ENCODE measurements at regions not wholly inside any gene's neighbourhood (a gene's known extent, or its start where the extent isn't known, plus 50 kb on each side); places are given as distances from the start of the nearest gene placed in this dataset.
"Not testable (repeated sequence)": the region's sequence is repeated elsewhere in the genome, so short reads cannot be mapped to it uniquely, and the experiment has no call there.

DNA sequence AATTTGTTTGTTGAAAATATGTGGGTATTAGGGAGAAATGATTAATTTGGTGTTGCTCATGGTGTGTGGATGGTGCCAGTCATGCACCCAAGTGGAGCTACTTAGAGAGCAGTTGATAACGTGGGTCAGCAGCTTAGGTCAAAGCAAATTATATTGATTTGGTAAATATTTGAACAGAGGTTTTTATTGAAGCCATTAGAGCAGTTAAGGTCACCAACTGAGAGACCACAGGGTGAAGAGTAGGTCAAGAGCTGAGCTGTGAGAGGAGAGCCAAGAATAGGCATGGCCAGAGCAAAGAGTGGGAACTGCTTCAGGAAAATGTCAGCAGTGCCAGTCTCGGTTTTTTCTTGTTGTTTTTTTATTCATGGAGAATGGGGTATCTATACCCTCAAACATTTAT, 97.9 kb downstream of the TMEM168 start:
- Histone ChIP-seq H2AFZ (ENCODE audit: low read depth, low read length) (no peak overlapping the region), H3K79me2 (ENCODE audit: control insufficient read depth, insufficient read depth, low read length) (no peaks in the 10 kb centered on the region), H3K36me3 (ENCODE audit: control insufficient read depth, insufficient read depth, low read length) (no peaks in the 10 kb centered on the region), H3K27me3 (ENCODE audit: control insufficient read depth in 2 of 2, insufficient read depth in 2 of 2, low read length in 2 of 2) (peaks cover 0 to 12% of the 10 kb centered on the region in 2 experiments; a peak in 2 of 5 replicates), H3K9me3 (replicated peaks; ENCODE audit: control insufficient read depth, insufficient read depth, low read depth, low read length) (no peaks in the 10 kb centered on the region), H4K20me1 (replicated peaks; ENCODE audit: control insufficient read depth, insufficient read depth, low read length) (no peaks in the 10 kb centered on the region), H3K9me1 (ENCODE audit: control insufficient read depth, insufficient read depth, low read length) (no peaks in the 10 kb centered on the region), H3K27ac (ENCODE audit: extremely low read depth, low read depth, low read length) (no peak overlapping the region), H3K4me1 (replicated peaks in 1 of 2; ENCODE audit: control insufficient read depth in 2 of 2, insufficient read depth in 2 of 2, low read length in 2 of 2) (no peaks in the 10 kb centered on the region), H3K4me3 (no peak overlapping the region), H3K4me2 (ENCODE audit: insufficient read depth, low read length) (no peak overlapping the region), H3K9ac (ENCODE audit: insufficient read depth in 1 of 2, low read depth in 2 of 2, low read length in 2 of 2) (no peak overlapping the region)
- in situ Hi-C loops (cut with MboI) (no loop called here), intact Hi-C loops (cut with micrococcal nuclease) (loop anchor here (5.0 kb wide), 1 partner anchor 175 kb away; no protein-coding TSS in a partner anchor)
- DNase-seq (ENCODE audit: extremely low read depth in 1 of 4, low spot score in 3 of 4): no peak
- ChIA-PET POLR2A (no interaction called here), CTCF (ENCODE audit: low intra/inter-chr PET ratio) (no interaction called here)
- BruUV-seq (replicated peaks): no TSS peak
- TF ChIP-seq POLR2G (IDR thresholded peaks at IDR 0.05; ENCODE audit: low read depth, low read length): no peak
- TF ChIP-seq, protein P1, sequence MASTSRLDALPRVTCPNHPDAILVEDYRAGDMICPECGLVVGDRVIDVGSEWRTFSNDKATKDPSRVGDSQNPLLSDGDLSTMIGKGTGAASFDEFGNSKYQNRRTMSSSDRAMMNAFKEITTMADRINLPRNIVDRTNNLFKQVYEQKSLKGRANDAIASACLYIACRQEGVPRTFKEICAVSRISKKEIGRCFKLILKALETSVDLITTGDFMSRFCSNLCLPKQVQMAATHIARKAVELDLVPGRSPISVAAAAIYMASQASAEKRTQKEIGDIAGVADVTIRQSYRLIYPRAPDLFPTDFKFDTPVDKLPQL (IDR thresholded peaks at IDR 0.05; ENCODE audit: extremely low read depth, insufficient read length): no peak
- TF ChIP-seq, protein P2, sequence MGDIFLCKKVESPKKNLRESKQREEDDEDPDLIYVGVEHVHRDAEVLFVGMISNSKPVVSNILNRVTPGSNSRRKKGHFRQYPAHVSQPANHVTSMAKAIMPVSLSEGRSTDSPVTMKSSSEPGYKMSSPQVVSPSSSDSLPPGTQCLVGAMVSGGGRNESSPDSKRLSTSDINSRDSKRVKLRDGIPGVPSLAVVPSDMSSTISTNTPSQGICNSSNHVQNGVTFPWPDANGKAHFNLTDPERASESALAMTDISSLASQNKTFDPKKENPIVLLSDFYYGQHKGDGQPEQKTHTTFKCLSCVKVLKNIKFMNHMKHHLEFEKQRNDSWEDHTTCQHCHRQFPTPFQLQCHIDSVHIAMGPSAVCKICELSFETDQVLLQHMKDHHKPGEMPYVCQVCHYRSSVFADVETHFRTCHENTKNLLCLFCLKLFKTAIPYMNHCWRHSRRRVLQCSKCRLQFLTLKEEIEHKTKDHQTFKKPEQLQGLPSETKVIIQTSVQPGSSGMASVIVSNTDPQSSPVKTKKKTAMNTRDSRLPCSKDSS (IDR thresholded peaks at IDR 0.05; ENCODE audit: low read depth, partially characterized antibody): no peak
- no peak for TF ChIP-seq ZNF644 (tag; IDR thresholded peaks at IDR 0.05; ENCODE audit: low read depth)
- no peak for TF ChIP-seq TGIF2 (CRISPR knock-in tag; IDR thresholded peaks at IDR 0.05)
- no peak for TF ChIP-seq FOSL1 (tag; conservative IDR thresholded peaks at IDR 0.05)
- no peak for FAIRE-seq
- ATAC-seq: no peak
- 3% methylated on average over 2 of the region's 2 CpGs for WGBS (ENCODE audit: insufficient coverage, low coverage, missing lambda C conversion rate)

DNA sequence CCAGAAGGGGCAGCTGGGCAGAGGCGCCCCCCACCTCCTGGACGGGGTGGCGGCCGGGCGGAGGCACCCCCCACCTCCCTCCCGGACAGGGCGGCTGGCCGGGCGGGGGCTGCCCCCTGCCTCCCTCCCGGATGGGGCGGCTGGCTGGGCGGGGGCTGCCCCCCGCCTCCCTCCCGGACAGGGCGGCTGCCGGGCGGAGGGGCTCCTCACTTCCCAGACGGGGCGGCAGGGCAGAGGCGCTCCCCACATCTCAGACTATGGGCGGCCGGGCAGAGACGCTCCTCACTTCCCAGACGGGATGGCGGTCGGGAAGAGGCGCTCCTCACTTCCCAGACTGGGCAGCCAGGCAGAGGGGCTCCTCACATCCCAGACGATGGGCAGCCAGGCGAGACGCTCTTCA, 93.0 kb downstream of the TMEM168 start:
- POLR2A ChIA-PET: interaction anchor here (0.6 kb wide), 1 partner anchor 486 kb away, joined by 3 read pairs; no protein-coding TSS in a partner anchor
- H3K9me3 ChIP-seq (replicated peaks; ENCODE audit: control insufficient read depth, insufficient read depth, low read depth, low read length); H3K9ac ChIP-seq (ENCODE audit: insufficient read depth in 1 of 2, low read depth in 2 of 2, low read length in 2 of 2); CTCF ChIA-PET (ENCODE audit: low intra/inter-chr PET ratio); H4K20me1 ChIP-seq (replicated peaks; ENCODE audit: control insufficient read depth, insufficient read depth, low read length); in situ Hi-C loops (cut with MboI); H3K4me1 ChIP-seq (replicated peaks in 1 of 2; ENCODE audit: control insufficient read depth in 2 of 2, insufficient read depth in 2 of 2, low read length in 2 of 2); DNase-seq (ENCODE audit: extremely low read depth in 1 of 4, low spot score in 3 of 4); H3K9me1 ChIP-seq (ENCODE audit: control insufficient read depth, insufficient read depth, low read length); ATAC-seq; H3K36me3 ChIP-seq (ENCODE audit: control insufficient read depth, insufficient read depth, low read length); FAIRE-seq; H3K79me2 ChIP-seq (ENCODE audit: control insufficient read depth, insufficient read depth, low read length); H3K4me3 ChIP-seq; H3K27ac ChIP-seq (ENCODE audit: extremely low read depth, low read depth, low read length); BruUV-seq (replicated peaks); H3K4me2 ChIP-seq (ENCODE audit: insufficient read depth, low read length); intact Hi-C loops (cut with micrococcal nuclease); H2AFZ ChIP-seq (ENCODE audit: low read depth, low read length); H3K27me3 ChIP-seq (ENCODE audit: control insufficient read depth in 2 of 2, insufficient read depth in 2 of 2, low read length in 2 of 2): not testable (repeated sequence)
- 14% methylated on average over 21 of the region's 30 CpGs for WGBS (ENCODE audit: insufficient coverage, low coverage, missing lambda C conversion rate)
